GM23338 (cell line): ENCODE measurements at regions not wholly inside any gene's neighbourhood (a gene's known extent, or its start where the extent isn't known, plus 50 kb on each side); places are given as distances from the start of the nearest gene placed in this dataset.

Experiments used
- ATAC-seq: fragments of 200-7000 bp; cut with Tn5 transposase; 3 replicates; pipeline ENCODE4 v1.9.1; 2020
- DNase-seq: peaks from one replicate; pipeline ENCODE4 v3.0.0-alpha.2; 2015; ENCODE audit warnings: low spot score
- H2AFZ ChIP-seq: fragments of 200-600 bp; sonication (generic); 2 replicates; pipeline ENCODE4 v1.8.0; 2016; ENCODE audit warnings: antibody characterized with exemption, mild to moderate bottlenecking, moderate library complexity
- H3F3A ChIP-seq: fragments of 200-600 bp; sonication (generic); replicated peaks from 2 replicates; pipeline ENCODE4 v1.8.0; 2017; ENCODE audit warnings: antibody characterized with exemption, mixed run types, low read depth
- H3K27ac ChIP-seq: fragments of 200-600 bp; sonication (generic); 2 replicates; pipeline ENCODE4 v1.6.1; 2016; ENCODE audit warnings: low read depth
- H3K27me3 ChIP-seq: fragments of 200-600 bp; sonication (generic); 2 replicates; pipeline ENCODE4 v1.8.0; 2016; ENCODE audit warnings: mild to moderate bottlenecking, mixed run types, moderate library complexity; ENCODE audit not compliant: insufficient read depth
- H3K36me3 ChIP-seq: fragments of 200-600 bp; sonication (generic); 2 replicates; pipeline ENCODE4 v1.8.0; 2016; ENCODE audit warnings: mild to moderate bottlenecking; ENCODE audit not compliant: insufficient read depth
- H3K4me1 ChIP-seq: fragments of 200-600 bp; sonication (generic); 2 replicates; pipeline ENCODE4 v1.8.0; 2016; ENCODE audit warnings: mild to moderate bottlenecking, moderate library complexity; ENCODE audit not compliant: insufficient read depth
- H3K4me2 ChIP-seq: fragments of 200-600 bp; sonication (generic); 2 replicates; pipeline ENCODE4 v1.7.1; 2017; ENCODE audit warnings: mixed run types
- H3K4me3 ChIP-seq: fragments of 200-600 bp; sonication (generic); 2 replicates; pipeline ENCODE4 v1.6.1; 2016; ENCODE audit warnings: mixed run types
- H3K79me2 ChIP-seq: fragments of 200-600 bp; sonication (generic); replicated peaks from 2 replicates; pipeline ENCODE4 v1.8.0; 2017; ENCODE audit warnings: mild to moderate bottlenecking; ENCODE audit not compliant: insufficient read depth
- H3K9me2 ChIP-seq: fragments of 200-600 bp; sonication (generic); 2 replicates; pipeline ENCODE4 v1.8.0; 2017; ENCODE audit not compliant: insufficient read depth
- H4K20me1 ChIP-seq: fragments of 200-600 bp; sonication (generic); replicated peaks from 2 replicates; pipeline ENCODE4 v1.8.0; 2017; ENCODE audit warnings: mild to moderate bottlenecking; ENCODE audit not compliant: insufficient read depth
- H3K27ac Mint-ChIP-seq: 2 replicates; pipeline ENCODE4 v1.8.0; 2020; ENCODE audit warnings: inconsistent platforms, mild to moderate bottlenecking, moderate library complexity, mixed read lengths
- H3K27me3 Mint-ChIP-seq: 3 replicates; pipeline ENCODE4 v1.8.0; 2022; ENCODE audit warnings: low read depth, mild to moderate bottlenecking, moderate library complexity, mixed read lengths, inconsistent platforms; ENCODE audit not compliant: insufficient read depth, poor library complexity
- H3K36me3 Mint-ChIP-seq: 3 replicates; pipeline ENCODE4 v1.8.0; 2021; ENCODE audit warnings: low read depth, mild to moderate bottlenecking, inconsistent platforms, moderate library complexity, mixed read lengths
- H3K4me1 Mint-ChIP-seq: 3 replicates; pipeline ENCODE4 v1.8.0; 2020; ENCODE audit warnings: mild to moderate bottlenecking, inconsistent platforms, mixed read lengths
- H3K4me3 Mint-ChIP-seq: 3 replicates; pipeline ENCODE4 v1.8.0; 2021; ENCODE audit warnings: moderate library complexity, mild to moderate bottlenecking, inconsistent platforms, mixed read lengths
- H3K9me3 Mint-ChIP-seq: 3 replicates; pipeline ENCODE4 v1.8.0; 2020; ENCODE audit warnings: moderate library complexity, mild to moderate bottlenecking, inconsistent platforms, mixed read lengths
- CREB1 ChIP-seq: fragments of 250-450 bp; sonication (Bioruptor Pico); IDR thresholded peaks from 2 replicates; pipeline ENCODE4 v1.5.0; 2020; ENCODE audit warnings: low read depth, mild to moderate bottlenecking, moderate library complexity
- ETS1 ChIP-seq: IDR thresholded peaks from 2 replicates; pipeline ENCODE4 v1.6.1; 2016; ENCODE audit warnings: antibody characterized with exemption
- EZH2 ChIP-seq: fragments of 200-600 bp; sonication (generic); IDR thresholded peaks from one replicate; pipeline ENCODE4 v1.8.0; 2017; ENCODE audit warnings: antibody characterized with exemption, mild to moderate bottlenecking, low read depth; ENCODE audit not compliant: unreplicated experiment
- EZH2phosphoT487 ChIP-seq: fragments of 200-600 bp; sonication (generic); IDR thresholded peaks from one replicate; pipeline ENCODE4 v1.8.1; 2018; ENCODE audit warnings: antibody characterized with exemption; ENCODE audit not compliant: unreplicated experiment
- JUNB ChIP-seq: IDR thresholded peaks from one replicate; pipeline ENCODE4 v1.6.1; 2016; ENCODE audit warnings: antibody characterized with exemption; ENCODE audit not compliant: unreplicated experiment
- NANOG ChIP-seq: IDR thresholded peaks from 2 replicates; pipeline ENCODE4 v1.6.1; 2016; ENCODE audit warnings: antibody characterized with exemption, borderline replicate concordance
- POLR2AphosphoS5 ChIP-seq: IDR thresholded peaks from 2 replicates; pipeline ENCODE4 v1.6.1; 2016; ENCODE audit warnings: antibody characterized with exemption, low read depth
- REST ChIP-seq: IDR thresholded peaks from one replicate; pipeline ENCODE4 v1.6.1; 2018; ENCODE audit warnings: antibody characterized with exemption; ENCODE audit not compliant: unreplicated experiment
- STAT1 ChIP-seq: IDR thresholded peaks from one replicate; pipeline ENCODE4 v1.6.1; 2016; ENCODE audit warnings: antibody characterized with exemption; ENCODE audit not compliant: unreplicated experiment
- ZNF114 ChIP-seq: fragments of 250-450 bp; sonication (Bioruptor Pico); IDR thresholded peaks from 2 replicates; pipeline ENCODE4 v1.5.0; 2020; ENCODE audit warnings: mild to moderate bottlenecking, moderate library complexity
- ZNF331 ChIP-seq: fragments of 250-450 bp; sonication (Bioruptor Pico); IDR thresholded peaks from 2 replicates; pipeline ENCODE4 v1.5.0; 2020; ENCODE audit warnings: low read depth, mild to moderate bottlenecking, moderate library complexity
- ZNF462 ChIP-seq: fragments of 250-450 bp; sonication (Bioruptor Pico); IDR thresholded peaks from 2 replicates; pipeline ENCODE4 v1.5.0; 2020; ENCODE audit warnings: mild to moderate bottlenecking, moderate library complexity
- TF ChIP-seq, protein P1 (sequence below), 2 experiments: fragments of 200-600 bp in 1 of 2; sonication (generic) in 1 of 2; conservative IDR thresholded peaks; 2 replicates each; pipeline versions ENCODE4 v1.5.1 to v1.6.1; 2016 to 2017; ENCODE audit warnings: antibody characterized with exemption in 2 of 2, low read depth in 2 of 2, mild to moderate bottlenecking in 2 of 2, moderate library complexity in 1 of 2

GRCh38 chr4:159023741-159024140, 79.1 kb upstream of the RAPGEF2 start:
- no peaks in the 10 kb centered on the region for H3K36me3 Mint-ChIP-seq
- Histone ChIP-seq H3K36me3 (no peaks in the 10 kb centered on the region), H3K4me1 (peaks cover 42% of the 10 kb centered on the region), H3K4me3 (no peak overlapping the region), H2AFZ (peak overlapping the region; percentile 60), H3K4me2 (peak overlapping the region; percentile 30; the same call in 1 of the 2 replicates), H3K9me2 (no peaks in the 10 kb centered on the region), H3K79me2 (no peaks in the 10 kb centered on the region), H3K27ac (peak overlapping the region; percentile 60; the same call in 1 of the 2 replicates), H3F3A (no peaks in the 10 kb centered on the region; the same call in 1 of the 2 replicates), H4K20me1 (no peaks in the 10 kb centered on the region), H3K27me3 (no peaks in the 10 kb centered on the region)
- peak overlapping the region; percentile 3; the same call in 1 of the 2 replicates for H3K27ac Mint-ChIP-seq
- ATAC-seq, result no peak; the same call in 2 of the 3 replicates
- H3K27me3 Mint-ChIP-seq, result peaks cover 11% of the 10 kb centered on the region
- no peaks in the 10 kb centered on the region for H3K9me3 Mint-ChIP-seq
- peaks cover 59% of the 10 kb centered on the region for H3K4me1 Mint-ChIP-seq
- H3K4me3 Mint-ChIP-seq, result no peak overlapping the region
- TF ChIP-seq POLR2AphosphoS5, result no peak
- no peak for TF ChIP-seq STAT1
- no peak for TF ChIP-seq ETS1
- TF ChIP-seq ZNF114 (CRISPR knock-in tag), result no peak
- TF ChIP-seq, protein P1, sequence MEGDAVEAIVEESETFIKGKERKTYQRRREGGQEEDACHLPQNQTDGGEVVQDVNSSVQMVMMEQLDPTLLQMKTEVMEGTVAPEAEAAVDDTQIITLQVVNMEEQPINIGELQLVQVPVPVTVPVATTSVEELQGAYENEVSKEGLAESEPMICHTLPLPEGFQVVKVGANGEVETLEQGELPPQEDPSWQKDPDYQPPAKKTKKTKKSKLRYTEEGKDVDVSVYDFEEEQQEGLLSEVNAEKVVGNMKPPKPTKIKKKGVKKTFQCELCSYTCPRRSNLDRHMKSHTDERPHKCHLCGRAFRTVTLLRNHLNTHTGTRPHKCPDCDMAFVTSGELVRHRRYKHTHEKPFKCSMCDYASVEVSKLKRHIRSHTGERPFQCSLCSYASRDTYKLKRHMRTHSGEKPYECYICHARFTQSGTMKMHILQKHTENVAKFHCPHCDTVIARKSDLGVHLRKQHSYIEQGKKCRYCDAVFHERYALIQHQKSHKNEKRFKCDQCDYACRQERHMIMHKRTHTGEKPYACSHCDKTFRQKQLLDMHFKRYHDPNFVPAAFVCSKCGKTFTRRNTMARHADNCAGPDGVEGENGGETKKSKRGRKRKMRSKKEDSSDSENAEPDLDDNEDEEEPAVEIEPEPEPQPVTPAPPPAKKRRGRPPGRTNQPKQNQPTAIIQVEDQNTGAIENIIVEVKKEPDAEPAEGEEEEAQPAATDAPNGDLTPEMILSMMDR (conservative IDR thresholded peaks at IDR 0.05; ENCODE audit: low read depth in 2 of 2), result no peak
- no peak for TF ChIP-seq NANOG
- no peak for TF ChIP-seq JUNB
- no peak for TF ChIP-seq ZNF462 (CRISPR knock-in tag)
- TF ChIP-seq CREB1 (CRISPR knock-in tag), result no peak
- no peak for TF ChIP-seq EZH2phosphoT487
- no peak for TF ChIP-seq REST
- no peak for TF ChIP-seq ZNF331
- no peak for TF ChIP-seq EZH2
- no peak for DNase-seq
